H54 (cell line): ENCODE measurements at regions not wholly inside any gene's neighbourhood (a gene's known extent, or its start where the extent isn't known, plus 50 kb on each side); places are given as distances from the start of the nearest gene placed in this dataset.

ENCODE experiments used
- DNase-seq: peaks from one replicate; pipeline ENCODE4 v3.0.0; 2011; ENCODE audit warnings: low spot score, mixed read lengths; ENCODE audit not compliant: insufficient read length
- FAIRE-seq: peaks from 3 replicates; lab custom pipeline; 2011; peaks lifted over from hg19 to GRCh38; lab: Jason Lieb, UNC
- POLR2A ChIP-seq: IDR thresholded peaks from 2 replicates; pipeline ENCODE4 v1.6.1; 2011; ENCODE audit warnings: low read depth, mild to moderate bottlenecking, low read length

- DNase-seq = no peak
- no peak for FAIRE-seq
- TF ChIP-seq POLR2A = no peak
Observed at GRCh38 chr12:113586461-113586860, 114.8 kb upstream of the LHX5 start.

- no peak for DNase-seq
- no peak for TF ChIP-seq POLR2A
- no peak for FAIRE-seq
Observed at GRCh38 chr12:113582521-113583218, 111.0 kb upstream of the LHX5 start.

GRCh38 chr12:113581342-113581741 lies 109.7 kb upstream of the LHX5 start:
- no peak for FAIRE-seq
- TF ChIP-seq POLR2A = no peak
- no peak for DNase-seq

- DNase-seq (no peak), FAIRE-seq (no peak)
- no peak for TF ChIP-seq POLR2A
Observed at GRCh38 chr12:113580437-113580836, 108.8 kb upstream of the LHX5 start.

- DNase-seq = no peak
- no peak for FAIRE-seq
- TF ChIP-seq POLR2A = no peak
Observed at GRCh38 chr12:113577464-113578129, 105.9 kb upstream of the LHX5 start.

- TF ChIP-seq POLR2A = no peak
- DNase-seq (no peak), FAIRE-seq (no peak)
Observed at GRCh38 chr12:113575386-113575785, 103.7 kb upstream of the LHX5 start.

GRCh38 chr12:113573148-113573547 lies 101.5 kb upstream of the LHX5 start:
- TF ChIP-seq POLR2A = no peak
- FAIRE-seq = no peak
- DNase-seq = no peak

- FAIRE-seq = no peak
- no peak for DNase-seq
Observed at GRCh38 chr12:113571713-113572112, 100.0 kb upstream of the LHX5 start.

GRCh38 chr12:113569806-113570205 lies 98.1 kb upstream of the LHX5 start:
- DNase-seq (no peak), FAIRE-seq (no peak)
- TF ChIP-seq POLR2A = no peak

More at GRCh38 chr12:113571713-113572112, 100.0 kb upstream of the LHX5 start:
- TF ChIP-seq POLR2A = no peak

- DNase-seq (no peak), FAIRE-seq (no peak)
- TF ChIP-seq POLR2A = no peak
Observed at GRCh38 chr12:113568021-113568420, 96.3 kb upstream of the LHX5 start.

GRCh38 chr12:113565368-113565767 lies 93.7 kb upstream of the LHX5 start:
- FAIRE-seq = no peak
- DNase-seq = no peak
- no peak for TF ChIP-seq POLR2A

GRCh38 chr12:113561068-113561780 lies 89.6 kb upstream of the LHX5 start:
- FAIRE-seq (no peak), DNase-seq (no peak)
- TF ChIP-seq POLR2A = no peak

GRCh38 chr12:113559466-113559865 lies 87.8 kb upstream of the LHX5 start:
- no peak for TF ChIP-seq POLR2A
- FAIRE-seq (no peak), DNase-seq (no peak)

GRCh38 chr12:113555226-113555625 lies 83.6 kb upstream of the LHX5 start:
- TF ChIP-seq POLR2A = no peak
- no peak for FAIRE-seq
- DNase-seq = no peak
